ENCODE measurements at regions not wholly inside any gene's neighbourhood (a gene's known extent, or its start where the extent isn't known, plus 50 kb on each side); places are given as distances from the start of the nearest gene placed in this dataset.

DNA sequence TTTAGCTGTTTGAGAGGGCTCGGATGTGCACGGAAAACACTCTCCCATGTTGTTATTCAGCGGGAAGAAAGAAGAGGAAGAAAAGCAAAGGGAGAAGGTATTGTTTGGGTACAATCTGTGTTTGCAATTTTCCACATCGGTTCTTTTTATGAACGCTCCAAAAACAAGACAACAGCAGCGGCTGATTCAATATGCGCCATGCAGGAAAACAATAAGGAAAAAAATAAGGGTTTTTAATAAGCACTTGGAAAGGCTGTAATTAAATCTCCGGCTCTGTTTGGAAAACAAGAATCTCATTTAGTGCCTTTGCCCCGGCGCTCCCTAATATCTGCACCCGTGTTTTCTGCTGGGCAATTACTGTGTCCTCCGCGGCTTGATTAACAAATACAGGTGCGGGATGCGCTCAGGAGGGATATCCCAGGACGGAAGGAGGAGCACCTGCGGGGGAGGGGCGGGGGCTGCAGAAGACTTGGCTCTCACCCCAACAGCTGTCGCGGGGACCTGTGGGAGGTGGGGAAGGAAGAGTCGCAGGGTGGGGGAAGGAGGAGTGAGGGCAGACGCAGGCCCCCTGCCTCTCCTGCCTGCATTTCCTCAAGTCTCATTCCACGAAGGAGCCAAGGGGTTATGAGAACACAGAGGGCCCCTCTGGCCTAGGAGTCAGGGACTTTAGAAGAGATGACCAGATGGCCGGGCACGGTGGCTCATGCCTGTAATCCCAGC, 181.5 kb upstream of the PODXL start:
- no peak overlapping the region for H3K27ac ChIP-seq
- TF ChIP-seq POLR2AphosphoS5 (IDR thresholded peaks at IDR 0.05): no peak
- no peak for TF ChIP-seq POLR2A (IDR thresholded peaks at IDR 0.05)
- TF ChIP-seq, protein P1, sequence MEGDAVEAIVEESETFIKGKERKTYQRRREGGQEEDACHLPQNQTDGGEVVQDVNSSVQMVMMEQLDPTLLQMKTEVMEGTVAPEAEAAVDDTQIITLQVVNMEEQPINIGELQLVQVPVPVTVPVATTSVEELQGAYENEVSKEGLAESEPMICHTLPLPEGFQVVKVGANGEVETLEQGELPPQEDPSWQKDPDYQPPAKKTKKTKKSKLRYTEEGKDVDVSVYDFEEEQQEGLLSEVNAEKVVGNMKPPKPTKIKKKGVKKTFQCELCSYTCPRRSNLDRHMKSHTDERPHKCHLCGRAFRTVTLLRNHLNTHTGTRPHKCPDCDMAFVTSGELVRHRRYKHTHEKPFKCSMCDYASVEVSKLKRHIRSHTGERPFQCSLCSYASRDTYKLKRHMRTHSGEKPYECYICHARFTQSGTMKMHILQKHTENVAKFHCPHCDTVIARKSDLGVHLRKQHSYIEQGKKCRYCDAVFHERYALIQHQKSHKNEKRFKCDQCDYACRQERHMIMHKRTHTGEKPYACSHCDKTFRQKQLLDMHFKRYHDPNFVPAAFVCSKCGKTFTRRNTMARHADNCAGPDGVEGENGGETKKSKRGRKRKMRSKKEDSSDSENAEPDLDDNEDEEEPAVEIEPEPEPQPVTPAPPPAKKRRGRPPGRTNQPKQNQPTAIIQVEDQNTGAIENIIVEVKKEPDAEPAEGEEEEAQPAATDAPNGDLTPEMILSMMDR (IDR thresholded peaks at IDR 0.05): no peak
- no peak for DNase-seq (ENCODE audit: low spot score in 2 of 2)
- H3K4me1 ChIP-seq: no peaks in the 10 kb centered on the region
- H3K36me3 ChIP-seq: no peaks in the 10 kb centered on the region
- peaks cover 18% of the 10 kb centered on the region for H3K27me3 ChIP-seq
- H3K9me3 ChIP-seq: no peaks in the 10 kb centered on the region
- 62% methylated on average over 25 of the region's 25 CpGs for WGBS
- H3K4me3 ChIP-seq: no peak overlapping the region

DNA sequence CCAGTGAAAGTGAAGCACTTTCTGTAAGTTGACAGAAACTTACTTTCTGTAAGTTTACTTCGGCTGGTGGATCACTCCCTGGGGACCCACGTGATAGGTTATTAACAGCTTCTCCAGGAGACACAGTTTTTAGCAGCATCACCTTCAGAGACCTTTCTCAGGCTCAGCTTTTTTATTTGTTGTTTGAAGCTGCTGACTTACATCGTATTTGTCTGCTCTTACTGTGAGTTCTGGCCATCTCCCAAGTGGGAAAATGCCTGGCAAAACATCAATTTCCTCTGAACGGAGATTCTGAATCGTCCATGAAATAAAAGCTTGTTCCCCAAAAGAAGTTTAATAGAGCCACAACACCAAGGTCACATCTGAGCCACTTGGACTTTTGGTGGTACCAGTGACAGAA, 178.7 kb upstream of the PODXL start:
- H3K4me3 ChIP-seq: no peak overlapping the region
- no peak for TF ChIP-seq POLR2AphosphoS5 (IDR thresholded peaks at IDR 0.05)
- no peak for TF ChIP-seq EP300 (IDR thresholded peaks at IDR 0.05)
- TF ChIP-seq POLR2A (IDR thresholded peaks at IDR 0.05): no peak
- TF ChIP-seq, protein P1 (IDR thresholded peaks at IDR 0.05): no peak
- H3K9me3 ChIP-seq: no peaks in the 10 kb centered on the region
- no peaks in the 10 kb centered on the region for H3K4me1 ChIP-seq
- DNase-seq (ENCODE audit: low spot score in 2 of 2): no peak
- peaks cover 18% of the 10 kb centered on the region for H3K27me3 ChIP-seq
- 44% methylated on average over 5 of the region's 5 CpGs for WGBS
- H3K27ac ChIP-seq: no peak overlapping the region
- H3K36me3 ChIP-seq: no peaks in the 10 kb centered on the region

DNA sequence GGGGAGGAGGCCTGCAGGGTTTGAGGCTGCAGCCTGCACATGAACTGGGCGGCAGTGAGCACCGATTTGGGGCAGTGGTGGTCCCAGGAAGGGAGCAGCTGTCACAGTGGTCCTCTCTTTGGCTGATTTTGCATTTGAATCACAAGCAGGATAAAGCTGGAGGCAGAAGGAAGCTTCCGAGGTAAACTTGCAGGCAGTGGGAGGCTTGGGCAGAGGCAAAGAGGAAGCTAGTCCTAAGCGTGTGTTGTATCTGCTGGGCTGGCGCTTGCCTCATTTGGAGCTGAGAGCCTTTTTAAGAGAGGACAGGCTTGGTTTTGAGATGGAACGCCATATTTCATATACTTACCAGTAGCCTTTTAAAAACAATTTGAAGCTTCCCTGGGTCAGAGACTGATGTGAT, 177.2 kb upstream of the PODXL start:
- 74% methylated on average over 6 of the region's 6 CpGs for WGBS
- Histone ChIP-seq H3K4me1 (no peaks in the 10 kb centered on the region), H3K9me3 (no peaks in the 10 kb centered on the region), H3K27ac (no peak overlapping the region), H3K36me3 (no peaks in the 10 kb centered on the region), H3K4me3 (no peak overlapping the region), H3K27me3 (peaks cover 17% of the 10 kb centered on the region)
- TF ChIP-seq, protein P1 (IDR thresholded peaks at IDR 0.05): no peak
- no peak for TF ChIP-seq POLR2A (IDR thresholded peaks at IDR 0.05)
- TF ChIP-seq POLR2AphosphoS5 (IDR thresholded peaks at IDR 0.05): no peak
- TF ChIP-seq EP300 (IDR thresholded peaks at IDR 0.05): no peak
- DNase-seq (ENCODE audit: low spot score in 2 of 2): no peak

DNA sequence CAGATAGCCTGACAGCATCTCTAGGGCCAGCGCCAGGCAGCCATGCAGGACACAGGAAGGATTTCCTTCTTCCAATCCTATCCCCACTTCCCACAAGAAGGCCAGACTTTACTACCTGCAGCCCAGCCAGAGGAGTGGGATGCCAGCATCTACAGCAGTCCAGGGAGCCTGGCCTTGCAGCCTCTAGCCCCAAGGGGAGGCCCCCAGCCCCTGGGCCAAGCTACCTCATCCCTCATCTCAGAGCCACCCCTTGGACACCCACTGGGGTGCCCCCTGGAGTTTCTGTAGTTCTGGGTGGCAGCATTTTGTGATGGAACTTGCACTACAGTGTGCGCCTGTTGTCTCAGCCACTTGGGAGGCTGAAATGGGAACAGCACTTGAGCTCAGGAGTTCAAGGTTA, 170.8 kb upstream of the PODXL start:
- no peaks in the 10 kb centered on the region for H3K36me3 ChIP-seq
- no peaks in the 10 kb centered on the region for H3K9me3 ChIP-seq
- no peaks in the 10 kb centered on the region for H3K27me3 ChIP-seq
- H3K4me1 ChIP-seq: peaks cover 2% of the 10 kb centered on the region
- 91% methylated on average over 2 of the region's 2 CpGs for WGBS
- no peak for DNase-seq (ENCODE audit: low spot score in 2 of 2)
- H3K4me3 ChIP-seq: no peak overlapping the region
- TF ChIP-seq, protein P1 (IDR thresholded peaks at IDR 0.05): no peak
- no peak for TF ChIP-seq EP300 (IDR thresholded peaks at IDR 0.05)
- no peak for TF ChIP-seq POLR2AphosphoS5 (IDR thresholded peaks at IDR 0.05)
- no peak for TF ChIP-seq POLR2A (IDR thresholded peaks at IDR 0.05)
- no peak overlapping the region for H3K27ac ChIP-seq

DNA sequence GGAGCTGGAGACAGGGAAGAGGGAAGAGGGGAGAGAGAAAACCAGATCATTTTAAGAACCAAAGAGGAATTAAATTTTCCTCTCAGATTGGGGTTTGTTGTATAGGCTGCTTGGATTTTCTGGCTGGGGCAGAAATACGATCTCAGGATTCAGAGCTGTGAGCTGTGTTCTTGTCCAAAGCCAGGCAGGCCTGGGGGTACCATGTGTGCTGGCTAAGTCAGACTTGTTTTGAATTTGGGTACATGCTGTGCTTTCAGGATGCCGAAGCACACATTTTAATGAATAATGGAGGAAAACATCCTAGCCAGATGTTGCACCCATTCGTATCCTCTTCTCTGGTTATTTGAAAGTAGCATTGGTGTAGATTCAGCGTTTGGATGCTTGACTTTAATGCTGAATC, 170.3 kb upstream of the PODXL start:
- Histone ChIP-seq H3K27me3 (no peaks in the 10 kb centered on the region), H3K27ac (no peak overlapping the region), H3K4me3 (no peak overlapping the region), H3K9me3 (no peaks in the 10 kb centered on the region), H3K36me3 (no peaks in the 10 kb centered on the region), H3K4me1 (peaks cover 2% of the 10 kb centered on the region)
- no peak for TF ChIP-seq POLR2AphosphoS5 (IDR thresholded peaks at IDR 0.05)
- TF ChIP-seq POLR2A (IDR thresholded peaks at IDR 0.05): no peak
- TF ChIP-seq, protein P1 (IDR thresholded peaks at IDR 0.05): no peak
- no peak for TF ChIP-seq EP300 (IDR thresholded peaks at IDR 0.05)
- 57% methylated on average over 4 of the region's 4 CpGs for WGBS
- no peak for DNase-seq (ENCODE audit: low spot score in 2 of 2)
